GM18907 (cell line): ENCODE measurements at regions not wholly inside any gene's neighbourhood (a gene's known extent, or its start where the extent isn't known, plus 50 kb on each side); places are given as distances from the start of the nearest gene placed in this dataset.

ENCODE experiments used
- ATAC-seq: cut with Tn5 transposase; IDR thresholded peaks from one replicate; pipeline ENCODE4 v1.9.1; 2021; ENCODE audit warnings: mild to moderate bottlenecking, moderate library complexity; ENCODE audit not compliant: unreplicated experiment

DNA sequence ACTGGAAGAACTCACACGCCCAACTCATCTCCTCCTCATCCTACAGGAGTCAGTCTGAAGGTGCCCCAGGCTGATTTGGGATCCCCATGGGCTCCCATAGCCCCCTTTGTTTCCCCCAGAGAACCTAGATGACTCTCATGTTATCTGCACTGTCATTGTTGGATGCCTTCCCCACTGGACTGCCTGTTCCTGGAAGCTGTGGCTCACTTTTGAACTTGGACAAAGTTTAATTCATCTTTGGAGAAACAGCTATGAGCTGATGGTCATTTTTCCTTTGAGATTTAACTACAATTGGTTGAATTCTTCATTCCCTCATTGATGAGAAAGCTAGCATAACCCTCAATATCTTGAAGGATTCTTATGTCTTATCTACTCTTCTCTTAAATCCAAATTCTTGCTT is 186.6 kb downstream of the SALL1 start:
- no peak for ATAC-seq

- ATAC-seq = no peak
Measured at GRCh38 chr16:50961952-50962351, 189.1 kb downstream of the SALL1 start.

- no peak for ATAC-seq
Measured at GRCh38 chr16:50960517-50961202, 190.4 kb downstream of the SALL1 start.

- ATAC-seq = no peak
Measured at GRCh38 chr16:50957056-50957455, 194.0 kb downstream of the SALL1 start.

DNA sequence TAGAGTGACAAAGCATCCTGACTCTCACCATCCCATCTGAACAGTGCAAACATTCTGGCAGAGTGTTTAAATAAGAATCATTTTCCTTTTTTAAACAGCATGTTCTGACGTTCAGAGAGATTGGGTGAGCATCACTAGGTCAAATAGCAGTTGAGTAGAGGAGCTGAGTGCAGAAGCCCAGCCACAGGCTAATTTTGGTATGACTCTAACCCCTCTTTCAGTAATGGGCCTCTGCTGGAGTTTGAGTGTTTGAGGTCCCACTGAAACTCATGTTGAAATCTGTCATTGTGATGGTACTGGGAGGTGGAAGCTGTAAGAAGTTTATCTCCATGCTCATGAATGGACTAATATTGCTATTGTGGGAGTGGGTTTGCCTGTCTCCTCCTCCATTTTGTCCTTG is 194.4 kb downstream of the SALL1 start:
- no peak for ATAC-seq

DNA sequence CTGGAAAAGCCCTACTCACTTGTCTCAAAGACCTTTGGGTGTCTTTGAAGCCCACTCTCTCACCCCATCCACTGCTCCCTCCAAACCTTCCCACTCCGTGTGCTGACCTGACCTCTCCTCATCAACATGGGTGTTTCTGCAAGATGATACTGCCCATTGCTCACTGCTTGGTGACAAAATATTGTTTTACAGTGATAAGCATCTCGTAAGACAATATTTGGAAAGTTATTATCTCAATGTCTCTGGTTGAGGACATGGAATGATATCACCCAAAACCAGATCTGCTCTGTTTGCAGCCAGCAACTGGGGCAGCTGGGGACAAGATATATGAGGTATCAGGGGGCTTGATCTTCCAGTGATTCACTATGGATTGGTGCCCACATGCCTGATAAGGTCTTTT is 195.8 kb downstream of the SALL1 start:
- no peak for ATAC-seq

- ATAC-seq = no peak
Measured at GRCh38 chr16:50954469-50954868, 196.6 kb downstream of the SALL1 start.

- no peak for ATAC-seq
Measured at GRCh38 chr16:50953290-50953689, 197.8 kb downstream of the SALL1 start.

- ATAC-seq = no peak
Measured at GRCh38 chr16:50950955-50951354, 200.1 kb downstream of the SALL1 start.

DNA sequence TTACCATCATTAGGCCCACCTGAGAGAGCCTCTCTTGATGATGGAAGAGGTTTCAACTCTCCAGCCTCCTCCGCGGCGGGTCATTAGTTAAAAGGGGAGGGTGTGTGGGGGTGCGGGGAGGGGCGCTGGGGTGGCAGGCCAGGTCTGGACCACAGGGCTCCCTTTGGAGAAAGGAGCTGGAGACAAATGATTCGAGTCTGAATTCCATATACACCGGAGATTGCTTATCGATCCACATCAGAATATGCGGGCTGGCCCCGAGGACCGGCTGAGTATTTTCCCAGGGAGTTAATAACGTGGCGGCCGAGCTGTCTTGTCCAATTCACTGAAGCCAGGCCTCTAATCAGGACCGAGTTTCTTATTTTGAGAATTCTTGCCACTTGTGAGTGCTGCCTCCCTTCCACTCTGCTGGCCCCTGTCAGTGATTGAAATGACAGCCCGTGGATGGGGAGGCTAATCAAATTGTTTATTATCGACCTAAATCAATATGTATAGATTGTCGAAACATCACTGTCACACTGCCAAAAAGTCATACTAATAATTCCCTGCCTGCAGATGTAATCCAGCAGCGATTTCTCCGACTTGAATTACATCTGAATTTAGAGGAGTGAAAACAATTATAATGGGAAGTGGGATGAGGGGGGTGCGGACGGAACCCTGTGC is 202.7 kb downstream of the SALL1 start:
- no peak for ATAC-seq

GRCh38 chr16:50947826-50948225 is 203.2 kb downstream of the SALL1 start:
- no peak for ATAC-seq

GRCh38 chr16:50946606-50947005 is 204.5 kb downstream of the SALL1 start:
- ATAC-seq = no peak

DNA sequence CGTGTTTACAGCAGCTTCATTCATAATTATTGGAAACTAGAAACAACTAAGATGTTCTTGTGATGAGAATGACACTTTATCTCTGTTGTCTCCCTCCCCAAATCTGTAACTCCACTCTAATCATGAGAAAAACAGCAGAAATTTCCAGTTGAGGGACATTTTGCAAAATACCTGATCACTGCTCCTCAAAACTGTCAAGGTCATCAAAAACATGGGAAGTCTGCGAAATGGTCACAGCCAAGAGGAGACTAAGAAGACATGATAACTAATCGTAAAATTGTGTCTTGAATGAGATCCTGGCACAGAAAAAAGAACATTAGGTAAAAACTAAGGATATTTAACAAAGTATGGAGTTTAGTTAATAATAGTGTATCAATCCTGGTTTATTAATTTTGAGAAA is 204.2 kb downstream of the CYLD start:
- ATAC-seq = no peak

- no peak for ATAC-seq
Measured at GRCh38 chr16:50945171-50945570, 203.3 kb downstream of the CYLD start.

GRCh38 chr16:50944436-50944835 is 202.6 kb downstream of the CYLD start:
- ATAC-seq = no peak

DNA sequence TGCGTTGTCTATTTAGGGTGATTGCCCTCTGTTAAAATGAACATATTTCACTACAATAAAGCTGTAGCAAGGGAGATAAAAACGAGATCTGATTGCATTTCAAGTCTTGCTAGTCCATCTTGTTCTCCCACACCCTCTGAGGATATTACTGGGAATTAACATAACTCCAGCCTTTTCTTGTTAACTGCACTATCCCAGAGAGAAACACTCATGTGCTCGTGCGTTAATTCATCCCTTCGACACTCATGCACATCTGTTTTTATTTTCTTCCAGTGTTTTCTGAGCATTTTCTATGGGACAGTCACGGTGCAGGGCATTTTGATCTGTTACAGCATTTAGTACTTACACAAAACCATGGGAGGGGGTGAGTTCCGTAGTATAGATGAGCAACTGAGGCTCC is 202.1 kb downstream of the CYLD start:
- ATAC-seq = no peak

DNA sequence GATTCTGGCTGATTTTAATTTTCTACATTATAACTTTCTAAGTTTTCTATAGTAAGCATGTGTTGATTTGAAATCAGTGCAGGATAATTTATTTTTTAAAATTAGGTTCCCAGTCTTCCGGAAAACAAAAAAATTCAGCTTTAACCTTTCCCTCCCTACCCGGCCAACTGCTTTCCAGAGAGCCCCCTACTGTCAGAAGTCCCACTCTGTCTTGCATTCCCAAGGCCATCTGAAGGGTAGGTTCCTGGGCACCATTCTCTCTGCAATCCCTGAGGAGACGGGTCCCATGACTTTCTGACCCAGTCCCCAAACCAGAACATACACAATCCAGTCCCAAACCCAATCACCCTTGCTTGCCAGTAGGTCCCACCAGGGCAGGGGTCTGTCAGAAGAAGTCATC is 200.3 kb downstream of the CYLD start:
- no peak for ATAC-seq

GRCh38 chr16:50941681-50942080 is 199.8 kb downstream of the CYLD start:
- no peak for ATAC-seq

DNA sequence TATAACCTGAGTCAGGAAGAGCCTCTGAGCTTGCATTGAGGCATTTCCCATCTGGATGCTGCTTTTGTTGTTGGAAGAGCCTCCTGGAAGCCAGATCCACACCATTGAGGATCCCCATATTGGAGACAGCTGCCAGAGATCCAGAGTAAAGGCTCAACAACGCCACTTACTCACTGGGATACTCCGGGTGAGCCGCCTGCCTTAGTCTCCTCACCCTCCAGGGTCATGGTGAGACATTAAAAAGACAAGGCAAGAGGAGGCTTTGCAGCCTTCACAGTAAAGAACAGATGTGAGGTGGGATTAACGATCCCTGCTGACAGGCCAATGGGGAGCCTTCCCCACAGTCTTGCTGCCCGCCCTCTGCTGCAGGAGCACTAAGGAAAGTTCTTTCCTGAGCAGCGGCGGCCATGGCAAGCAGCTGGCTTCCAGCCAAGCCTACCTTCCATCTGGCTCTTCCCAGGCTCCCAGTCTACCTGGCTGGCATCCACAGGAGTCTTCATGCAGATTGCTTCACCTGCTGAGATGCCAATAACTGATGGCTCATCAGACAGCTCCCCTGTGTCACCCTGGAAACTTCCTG is 198.5 kb downstream of the CYLD start:
- no peak for ATAC-seq

- ATAC-seq = no peak
Measured at GRCh38 chr16:50939356-50939755, 197.5 kb downstream of the CYLD start.

DNA sequence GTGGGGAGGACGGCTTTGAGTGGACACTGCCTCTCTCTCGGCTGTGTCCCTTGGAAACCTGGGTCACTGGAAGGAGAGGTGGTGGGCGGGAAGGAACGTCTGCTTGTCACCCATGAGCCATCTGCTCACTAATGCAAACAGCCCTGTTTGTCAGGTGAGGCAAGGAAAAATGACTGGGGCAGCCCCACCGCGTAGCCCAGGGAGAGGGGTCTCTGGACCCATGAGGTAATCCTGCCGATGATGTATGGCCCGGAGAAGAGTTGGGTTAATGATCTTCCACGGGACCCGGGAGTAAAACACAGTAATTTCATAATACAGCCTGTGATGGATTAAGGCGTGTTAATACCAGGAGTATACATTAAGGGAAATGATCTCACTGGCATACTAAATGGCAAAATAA is 197.0 kb downstream of the CYLD start:
- no peak for ATAC-seq

- no peak for ATAC-seq
Measured at GRCh38 chr16:50933262-50933661, 191.4 kb downstream of the CYLD start.
